GM06990 (cell line): ENCODE measurements at regions not wholly inside any gene's neighbourhood (a gene's known extent, or its start where the extent isn't known, plus 50 kb on each side); places are given as distances from the start of the nearest gene placed in this dataset.

Source experiments
- DNase-seq: peaks from one replicate; pipeline ENCODE4 v3.0.0-alpha.2; 2011; ENCODE audit not compliant: insufficient read length; ENCODE audit errors: extremely low read depth
- H3K27me3 ChIP-seq: replicated peaks from 2 replicates; pipeline ENCODE4 v1.6.0; 2011; ENCODE audit warnings: low read length; ENCODE audit not compliant: control insufficient read depth, insufficient read depth
- H3K36me3 ChIP-seq: 2 replicates; pipeline ENCODE4 v1.5.1; 2011; ENCODE audit warnings: low read length; ENCODE audit not compliant: control insufficient read depth, insufficient read depth
- H3K4me3 ChIP-seq: replicated peaks from 2 replicates; pipeline ENCODE4 v1.5.1; 2011; ENCODE audit warnings: low read depth, mild to moderate bottlenecking, control low read depth, low read length
- TF ChIP-seq, protein P1 (sequence below): IDR thresholded peaks from 2 replicates; pipeline ENCODE4 v1.5.1; 2011; ENCODE audit warnings: low read length, control low read depth, mild to moderate bottlenecking, inconsistent platforms; ENCODE audit not compliant: insufficient read depth, poor library complexity, severe bottlenecking

GRCh38 chr1:22291057-22291456 lies 148.2 kb upstream of the WNT4 start:
- Histone ChIP-seq H3K27me3 (no peaks in the 10 kb centered on the region), H3K4me3 (no peak overlapping the region), H3K36me3 (no peaks in the 10 kb centered on the region)
- DNase-seq: no peak
- TF ChIP-seq, protein P1, sequence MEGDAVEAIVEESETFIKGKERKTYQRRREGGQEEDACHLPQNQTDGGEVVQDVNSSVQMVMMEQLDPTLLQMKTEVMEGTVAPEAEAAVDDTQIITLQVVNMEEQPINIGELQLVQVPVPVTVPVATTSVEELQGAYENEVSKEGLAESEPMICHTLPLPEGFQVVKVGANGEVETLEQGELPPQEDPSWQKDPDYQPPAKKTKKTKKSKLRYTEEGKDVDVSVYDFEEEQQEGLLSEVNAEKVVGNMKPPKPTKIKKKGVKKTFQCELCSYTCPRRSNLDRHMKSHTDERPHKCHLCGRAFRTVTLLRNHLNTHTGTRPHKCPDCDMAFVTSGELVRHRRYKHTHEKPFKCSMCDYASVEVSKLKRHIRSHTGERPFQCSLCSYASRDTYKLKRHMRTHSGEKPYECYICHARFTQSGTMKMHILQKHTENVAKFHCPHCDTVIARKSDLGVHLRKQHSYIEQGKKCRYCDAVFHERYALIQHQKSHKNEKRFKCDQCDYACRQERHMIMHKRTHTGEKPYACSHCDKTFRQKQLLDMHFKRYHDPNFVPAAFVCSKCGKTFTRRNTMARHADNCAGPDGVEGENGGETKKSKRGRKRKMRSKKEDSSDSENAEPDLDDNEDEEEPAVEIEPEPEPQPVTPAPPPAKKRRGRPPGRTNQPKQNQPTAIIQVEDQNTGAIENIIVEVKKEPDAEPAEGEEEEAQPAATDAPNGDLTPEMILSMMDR: no peak

- H3K4me3 ChIP-seq: no peak overlapping the region
- H3K36me3 ChIP-seq: no peaks in the 10 kb centered on the region
- TF ChIP-seq, protein P1: no peak
- H3K27me3 ChIP-seq: no peaks in the 10 kb centered on the region
- no peak for DNase-seq
Measured at GRCh38 chr1:22291494-22291893, 148.6 kb upstream of the WNT4 start.

DNA sequence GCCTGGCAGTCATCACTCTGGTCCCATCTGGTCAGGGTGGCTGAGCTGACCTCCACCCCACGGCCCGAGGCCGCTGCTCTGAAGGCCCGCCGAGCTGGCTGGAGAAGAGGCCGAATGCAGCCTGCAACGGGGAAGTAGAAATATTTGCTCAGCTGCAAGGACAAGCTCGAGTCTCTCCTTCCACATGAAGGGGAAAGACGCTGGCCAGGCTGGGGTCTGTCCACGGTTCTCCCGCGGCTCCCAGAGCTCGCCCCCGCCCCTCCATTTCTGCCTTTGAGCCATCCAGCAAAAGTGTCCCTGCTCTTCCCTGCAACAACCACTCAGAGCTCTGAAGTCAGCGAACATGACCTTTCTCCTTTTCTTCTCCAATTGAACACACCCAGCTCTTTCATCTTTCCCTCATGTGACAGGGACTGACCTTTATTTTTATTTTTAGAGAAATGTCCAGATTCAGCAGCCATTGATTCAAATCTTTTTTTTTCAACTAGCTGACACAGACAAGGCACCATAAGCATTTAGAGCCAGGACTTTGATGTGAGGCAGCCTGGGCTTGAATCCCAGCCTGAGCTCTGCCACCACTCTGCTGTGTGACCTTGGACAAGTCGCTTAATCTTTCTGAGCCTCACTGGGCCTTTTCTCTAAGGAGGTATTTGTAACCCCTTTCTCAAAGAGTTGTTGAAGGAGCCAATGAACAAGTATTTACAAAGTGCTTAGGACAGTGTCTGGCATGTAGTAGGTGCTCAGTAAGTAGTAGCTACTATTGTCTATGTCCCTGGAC lies 149.3 kb upstream of the WNT4 start:
- no peaks in the 10 kb centered on the region for H3K36me3 ChIP-seq
- H3K27me3 ChIP-seq: no peaks in the 10 kb centered on the region
- H3K4me3 ChIP-seq: no peak overlapping the region
- TF ChIP-seq, protein P1: no peak
- no peak for DNase-seq

- TF ChIP-seq, protein P1: no peak
- peaks cover 2% of the 10 kb centered on the region; the same call in 1 of the 2 replicates for H3K27me3 ChIP-seq
- no peaks in the 10 kb centered on the region for H3K36me3 ChIP-seq
- no peak overlapping the region for H3K4me3 ChIP-seq
- DNase-seq: no peak
Measured at GRCh38 chr1:22295396-22295795, 152.5 kb upstream of the WNT4 start.

DNA sequence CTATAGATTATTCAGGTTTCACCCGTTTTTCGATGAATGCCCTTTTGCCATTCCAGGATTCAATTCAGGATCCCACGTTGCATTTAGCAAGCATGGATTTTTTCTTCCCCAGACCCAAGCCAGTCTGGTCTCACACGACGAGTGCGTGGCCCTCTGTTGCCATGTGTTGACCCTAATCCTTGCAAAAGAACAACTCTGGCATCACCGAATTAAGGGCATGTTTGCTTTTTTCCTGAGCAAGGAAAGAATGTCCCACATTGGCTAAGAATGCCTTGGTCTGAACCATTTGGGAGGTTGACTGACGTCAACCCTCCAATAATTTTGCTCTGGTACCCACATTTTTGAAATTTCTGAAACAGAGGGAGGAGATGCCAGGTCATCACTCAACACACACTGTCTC lies 153.0 kb upstream of the WNT4 start:
- H3K27me3 ChIP-seq: peaks cover 2% of the 10 kb centered on the region; the same call in 1 of the 2 replicates
- H3K4me3 ChIP-seq: no peak overlapping the region
- TF ChIP-seq, protein P1: no peak
- DNase-seq: no peak
- H3K36me3 ChIP-seq: no peaks in the 10 kb centered on the region
